H9 (cell line): ENCODE measurements at regions not wholly inside any gene's neighbourhood (a gene's known extent, or its start where the extent isn't known, plus 50 kb on each side); places are given as distances from the start of the nearest gene placed in this dataset.

Experiments used
- DNase-seq: peaks from one replicate; pipeline ENCODE4 v3.0.0-alpha.2; 2017
- H2AFZ ChIP-seq: one replicate; pipeline ENCODE4 v1.6.1; 2013; ENCODE audit warnings: mild to moderate bottlenecking, low read length, control low read depth, moderate library complexity
- H2AK5ac ChIP-seq: 2 replicates; pipeline ENCODE4 v1.6.1; 2013; ENCODE audit warnings: low read length, control low read depth, mixed read lengths; ENCODE audit not compliant: insufficient read length
- H2BK120ac ChIP-seq: one replicate; pipeline ENCODE4 v1.6.1; 2013; ENCODE audit warnings: low read depth, mild to moderate bottlenecking, low read length, control low read depth, inconsistent platforms; ENCODE audit not compliant: poor library complexity, severe bottlenecking
- H2BK12ac ChIP-seq: 2 replicates; pipeline ENCODE4 v1.6.1; 2013; ENCODE audit warnings: low read length, control low read depth, mixed read lengths, low read depth; ENCODE audit not compliant: insufficient read length
- H2BK15ac ChIP-seq: 2 replicates; pipeline ENCODE4 v1.6.1; 2013; ENCODE audit warnings: low read depth, low read length, control low read depth
- H2BK20ac ChIP-seq: one replicate; pipeline ENCODE4 v1.6.1; 2013; ENCODE audit warnings: low read depth, mild to moderate bottlenecking, low read length, control low read depth, inconsistent platforms; ENCODE audit not compliant: poor library complexity, severe bottlenecking
- H2BK5ac ChIP-seq: 2 replicates; pipeline ENCODE4 v1.6.1; 2013; ENCODE audit warnings: low read length, control low read depth, mixed read lengths; ENCODE audit not compliant: insufficient read length
- H3K14ac ChIP-seq: 2 replicates; pipeline ENCODE4 v1.6.1; 2013; ENCODE audit warnings: low read length, control low read depth; ENCODE audit not compliant: insufficient read depth
- H3K18ac ChIP-seq: 2 replicates; pipeline ENCODE4 v1.6.1; 2013; ENCODE audit warnings: low read depth, mild to moderate bottlenecking, mixed read lengths, low read length, control low read depth; ENCODE audit not compliant: insufficient read length
- H3K23ac ChIP-seq: 2 replicates; pipeline ENCODE4 v1.6.1; 2013; ENCODE audit warnings: low read length, control low read depth, mixed read lengths, low read depth; ENCODE audit not compliant: insufficient read length
- H3K23me2 ChIP-seq: 2 replicates; pipeline ENCODE4 v1.6.1; 2013; ENCODE audit warnings: low read depth, mild to moderate bottlenecking, mixed read lengths, low read length, control low read depth; ENCODE audit not compliant: insufficient read length, poor library complexity, severe bottlenecking
- H3K27ac ChIP-seq: 2 replicates; pipeline ENCODE4 v1.5.1; 2013; ENCODE audit warnings: low read length, control low read depth, mixed read lengths, low read depth; ENCODE audit not compliant: insufficient read length
- H3K27me3 ChIP-seq: 2 replicates; pipeline ENCODE4 v1.6.1; 2013; ENCODE audit warnings: low read length, control low read depth, inconsistent platforms; ENCODE audit not compliant: insufficient read depth
- H3K4ac ChIP-seq: 2 replicates; pipeline ENCODE4 v1.6.1; 2013; ENCODE audit warnings: low read depth, mild to moderate bottlenecking, control low read depth, inconsistent platforms, low read length, moderate library complexity
- H3K4me1 ChIP-seq: 2 replicates; pipeline ENCODE4 v1.6.1; 2013; ENCODE audit warnings: low read length, control low read depth, inconsistent platforms; ENCODE audit not compliant: insufficient read depth
- H3K4me2 ChIP-seq: 2 replicates; pipeline ENCODE4 v1.6.1; 2013; ENCODE audit warnings: low read length, control low read depth, mixed read lengths; ENCODE audit not compliant: insufficient read length, insufficient read depth
- H3K56ac ChIP-seq: 2 replicates; pipeline ENCODE4 v1.6.1; 2013; ENCODE audit warnings: low read depth, mild to moderate bottlenecking, mixed read lengths, low read length, control low read depth; ENCODE audit not compliant: insufficient read length
- H3K79me1 ChIP-seq: 2 replicates; pipeline ENCODE4 v1.6.1; 2013; ENCODE audit warnings: low read depth, mild to moderate bottlenecking, moderate library complexity, low read length, control low read depth, inconsistent platforms; ENCODE audit not compliant: insufficient read depth, poor library complexity, severe bottlenecking
- H3K79me2 ChIP-seq: 2 replicates; pipeline ENCODE4 v1.6.1; 2013; ENCODE audit warnings: low read length, control low read depth, inconsistent platforms; ENCODE audit not compliant: insufficient read depth
- H3K9ac ChIP-seq: 2 replicates; pipeline ENCODE4 v1.6.1; 2013; ENCODE audit warnings: low read length, control low read depth, mixed read lengths; ENCODE audit not compliant: insufficient read length; ENCODE audit errors: extremely low read depth
- H3K9me3 ChIP-seq: one replicate; pipeline ENCODE4 v1.6.1; 2013; ENCODE audit warnings: low read depth, low read length, inconsistent platforms; ENCODE audit not compliant: control insufficient read depth
- H3T11ph ChIP-seq: one replicate; pipeline ENCODE4 v1.6.1; 2013; ENCODE audit warnings: mild to moderate bottlenecking, low read length, control low read depth, inconsistent platforms
- H4K20me1 ChIP-seq: one replicate; pipeline ENCODE4 v1.6.1; 2013; ENCODE audit not compliant: control insufficient read depth, insufficient read length, insufficient read depth
- H4K5ac ChIP-seq: 2 replicates; pipeline ENCODE4 v1.6.1; 2013; ENCODE audit warnings: low read depth, mild to moderate bottlenecking, mixed read lengths, low read length, control low read depth; ENCODE audit not compliant: insufficient read length
- H4K8ac ChIP-seq: replicated peaks from 2 replicates; pipeline ENCODE4 v1.6.1; 2013; ENCODE audit warnings: low read length, control low read depth, mixed read lengths, low read depth; ENCODE audit not compliant: insufficient read length
- H4K91ac ChIP-seq: 2 replicates; pipeline ENCODE4 v1.6.1; 2013; ENCODE audit warnings: low read depth, mild to moderate bottlenecking, moderate library complexity, mixed read lengths, low read length, control low read depth; ENCODE audit not compliant: insufficient read length
- H3K27ac Mint-ChIP-seq, 3 experiments: 2 replicates in 2 of 3; 3 replicates in 1 of 3; pipeline ENCODE4 v1.8.0; 2020 to 2021; ENCODE audit warnings: mixed read lengths in 3 of 3, mild to moderate bottlenecking in 1 of 3, moderate library complexity in 1 of 3
- H3K27me3 Mint-ChIP-seq: 2 replicates; pipeline ENCODE4 v1.8.0; 2021; ENCODE audit warnings: low read depth, mild to moderate bottlenecking, moderate library complexity, mixed read lengths
- H3K36me3 Mint-ChIP-seq, 3 experiments: 2 replicates in 2 of 3; 3 replicates in 1 of 3; pipeline ENCODE4 v1.8.0; 2020 to 2021; ENCODE audit warnings: low read depth in 3 of 3, mixed read lengths in 3 of 3; ENCODE audit not compliant: insufficient read depth in 1 of 3
- H3K4me1 Mint-ChIP-seq, 2 experiments: 2 replicates each; pipeline ENCODE4 v1.8.0; 2020; ENCODE audit warnings: mixed read lengths in 2 of 2
- H3K4me3 Mint-ChIP-seq, 2 experiments: 2 replicates in 1 of 2; 3 replicates in 1 of 2; pipeline ENCODE4 v1.8.0; 2020 to 2021; ENCODE audit warnings: mild to moderate bottlenecking in 2 of 2, mixed read lengths in 2 of 2, moderate library complexity in 1 of 2
- H3K9me3 Mint-ChIP-seq, 2 experiments: 2 replicates in 1 of 2; 3 replicates in 1 of 2; pipeline ENCODE4 v1.8.0; 2020; ENCODE audit warnings: mild to moderate bottlenecking in 2 of 2, mixed read lengths in 2 of 2, moderate library complexity in 1 of 2
- CTCF ChIP-seq: fragments of 200-600 bp; sonication (generic); conservative IDR thresholded peaks from 3 replicates; pipeline ENCODE4 v1.8.0; 2021; ENCODE audit warnings: antibody characterized with exemption, mild to moderate bottlenecking
- WGBS: extraction: QIAGEN DNeasy Blood & Tissue Kit; methylation state at CpG from one replicate; pipeline ENCODE4 v1.1.7; 2013; ENCODE audit warnings: missing lambda C conversion rate, low lambda C conversion rate, mixed read lengths; ENCODE audit not compliant: insufficient read length; ENCODE audit errors: extremely low coverage; 5-methylcytosine and 5-hydroxymethylcytosine counted together

GRCh38 chr2:181123798-181124231 lies 143.4 kb downstream of the UBE2E3 start:
- Histone ChIP-seq H4K8ac (no peak overlapping the region), H4K5ac (no peak overlapping the region), H3K9ac (no peak overlapping the region), H2BK12ac (no peak overlapping the region), H3K23ac (no peak overlapping the region), H2BK15ac (no peak overlapping the region), H3K23me2 (no peaks in the 10 kb centered on the region), H3K79me1 (no peaks in the 10 kb centered on the region), H3K14ac (no peak overlapping the region), H3K4ac (no peak overlapping the region), H2AK5ac (no peak overlapping the region), H4K91ac (no peak overlapping the region), H3K9me3 (no peaks in the 10 kb centered on the region), H3K56ac (no peak overlapping the region), H3K4me1 (no peaks in the 10 kb centered on the region), H2AFZ (no peak overlapping the region), H3K79me2 (no peaks in the 10 kb centered on the region), H2BK20ac (no peak overlapping the region), H3T11ph (no peak overlapping the region), H2BK120ac (no peak overlapping the region), H3K4me2 (no peak overlapping the region), H2BK5ac (no peak overlapping the region), H3K27me3 (no peaks in the 10 kb centered on the region), H4K20me1 (no peaks in the 10 kb centered on the region), H3K18ac (no peak overlapping the region), H3K27ac (no peak overlapping the region)
- no peak overlapping the region for H3K4me3 Mint-ChIP-seq
- TF ChIP-seq CTCF: no peak
- H3K27me3 Mint-ChIP-seq: no peaks in the 10 kb centered on the region
- no CpG with 5 or more reads among the region's 2 CpGs for WGBS
- no peak overlapping the region; a peak in 1 of 7 replicates for H3K27ac Mint-ChIP-seq
- H3K4me1 Mint-ChIP-seq: peaks cover 0 to 4% of the 10 kb centered on the region in 2 experiments; a peak in 1 of 4 replicates
- no peak for DNase-seq
- no peaks in the 10 kb centered on the region for H3K9me3 Mint-ChIP-seq
- no peaks in the 10 kb centered on the region for H3K36me3 Mint-ChIP-seq
